GM21717 (cell line): ENCODE measurements at regions not wholly inside any gene's neighbourhood (a gene's known extent, or its start where the extent isn't known, plus 50 kb on each side); places are given as distances from the start of the nearest gene placed in this dataset.
"Not testable (repeated sequence)": the region's sequence is repeated elsewhere in the genome, so short reads cannot be mapped to it uniquely, and the experiment has no call there.

ENCODE experiments used
- ATAC-seq: cut with Tn5 transposase; IDR thresholded peaks from one replicate; pipeline ENCODE4 v1.9.1; 2021; ENCODE audit warnings: mild to moderate bottlenecking, moderate library complexity; ENCODE audit not compliant: unreplicated experiment

GRCh38 chr16:73965591-73965990 is 331.0 kb upstream of the PSMD7 start:
- ATAC-seq: no peak

GRCh38 chr16:73956587-73957494 is 339.8 kb upstream of the PSMD7 start:
- ATAC-seq: no peak

GRCh38 chr16:73955702-73956101 is 340.9 kb upstream of the PSMD7 start:
- ATAC-seq: no peak

GRCh38 chr16:73955255-73955654 is 341.4 kb upstream of the PSMD7 start:
- ATAC-seq: no peak

GRCh38 chr16:73951481-73951880 is 345.1 kb upstream of the PSMD7 start:
- ATAC-seq: no peak

- no peak for ATAC-seq
Observed at GRCh38 chr16:73949574-73950320, 346.9 kb upstream of the PSMD7 start.

GRCh38 chr16:73945631-73946030 is 351.0 kb upstream of the PSMD7 start:
- ATAC-seq: no peak

- not testable (repeated sequence) for ATAC-seq
Observed at GRCh38 chr16:73943184-73943583, 353.4 kb upstream of the PSMD7 start.

- ATAC-seq: not testable (repeated sequence)
Observed at GRCh38 chr16:73940786-73941185, 355.8 kb upstream of the PSMD7 start.

GRCh38 chr16:73923951-73924350 is 372.7 kb upstream of the PSMD7 start:
- ATAC-seq: no peak

- no peak for ATAC-seq
Observed at GRCh38 chr16:73921295-73921694, 375.3 kb upstream of the PSMD7 start.

- no peak for ATAC-seq
Observed at GRCh38 chr16:73916829-73917594, 379.6 kb upstream of the PSMD7 start.

- ATAC-seq: no peak
Observed at GRCh38 chr16:73915935-73916334, 380.7 kb upstream of the PSMD7 start.

GRCh38 chr16:73915140-73915539 is 381.5 kb upstream of the PSMD7 start:
- ATAC-seq: no peak

GRCh38 chr16:73912850-73913249 is 383.8 kb upstream of the PSMD7 start:
- no peak for ATAC-seq

GRCh38 chr16:73912281-73912680 is 384.3 kb upstream of the PSMD7 start:
- ATAC-seq: no peak

- ATAC-seq: no peak
Observed at GRCh38 chr16:73909529-73910035, 387.0 kb upstream of the PSMD7 start.

GRCh38 chr16:73891129-73891542 is 405.5 kb upstream of the PSMD7 start:
- ATAC-seq: no peak

- no peak for ATAC-seq
Observed at GRCh38 chr16:73890186-73891128, 406.2 kb upstream of the PSMD7 start.
